NT2/D1 (cell line): ENCODE measurements at regions not wholly inside any gene's neighbourhood (a gene's known extent, or its start where the extent isn't known, plus 50 kb on each side); places are given as distances from the start of the nearest gene placed in this dataset.

Experiments used
- SUZ12 ChIP-seq: IDR thresholded peaks from 2 replicates; pipeline ENCODE4 v1.6.1; 2011; ENCODE audit not compliant: insufficient read length, insufficient read depth; ENCODE audit errors: extremely low read depth
- YY1 ChIP-seq: IDR thresholded peaks from 2 replicates; pipeline ENCODE4 v1.6.1; 2011; ENCODE audit not compliant: insufficient read length, insufficient read depth

DNA sequence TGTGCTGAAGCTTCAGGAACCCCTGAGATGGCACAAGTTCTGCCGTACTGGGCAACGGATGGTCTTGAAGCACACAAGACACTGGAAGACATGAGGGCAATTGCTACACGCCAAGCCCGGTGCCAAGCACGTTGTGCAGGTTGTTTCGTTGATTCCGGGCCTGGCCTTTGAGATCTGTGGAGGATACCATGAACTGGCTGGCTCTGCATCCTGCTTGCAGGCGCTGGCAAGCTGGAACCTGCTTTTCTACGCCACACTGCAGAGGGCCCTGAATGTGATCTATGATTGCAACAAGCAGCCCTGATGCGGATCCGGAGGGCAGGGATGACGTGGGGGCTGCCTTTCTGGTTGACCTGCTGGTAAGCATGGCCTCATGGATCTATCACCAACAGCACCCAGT lies 262.5 kb upstream of the ATP10A start:
- TF ChIP-seq YY1 (no peak), SUZ12 (no peak)
